ENCODE measurements at regions not wholly inside any gene's neighbourhood (a gene's known extent, or its start where the extent isn't known, plus 50 kb on each side); places are given as distances from the start of the nearest gene placed in this dataset.

DNA sequence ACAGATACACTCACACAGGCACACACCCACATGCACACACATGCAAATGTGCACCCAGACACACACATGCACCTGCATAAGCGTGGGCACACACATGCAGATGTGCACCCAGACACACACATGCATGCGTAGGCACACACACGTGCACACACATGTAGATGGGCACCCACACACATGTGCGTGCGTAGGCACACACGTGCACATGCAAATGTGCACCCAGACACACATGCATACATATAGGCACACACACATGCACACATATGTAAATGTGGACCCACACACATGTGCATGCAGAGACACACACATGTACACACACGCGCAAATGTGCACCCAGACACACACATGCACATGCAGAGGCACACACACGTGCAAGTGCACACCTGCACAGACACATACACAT is 60.3 kb downstream of the MRM1 start:
- no peak for TF ChIP-seq POLR2A (IDR thresholded peaks at IDR 0.05)
- TF ChIP-seq POLR2AphosphoS5 (IDR thresholded peaks at IDR 0.05), result no peak
- TF ChIP-seq, protein P1, sequence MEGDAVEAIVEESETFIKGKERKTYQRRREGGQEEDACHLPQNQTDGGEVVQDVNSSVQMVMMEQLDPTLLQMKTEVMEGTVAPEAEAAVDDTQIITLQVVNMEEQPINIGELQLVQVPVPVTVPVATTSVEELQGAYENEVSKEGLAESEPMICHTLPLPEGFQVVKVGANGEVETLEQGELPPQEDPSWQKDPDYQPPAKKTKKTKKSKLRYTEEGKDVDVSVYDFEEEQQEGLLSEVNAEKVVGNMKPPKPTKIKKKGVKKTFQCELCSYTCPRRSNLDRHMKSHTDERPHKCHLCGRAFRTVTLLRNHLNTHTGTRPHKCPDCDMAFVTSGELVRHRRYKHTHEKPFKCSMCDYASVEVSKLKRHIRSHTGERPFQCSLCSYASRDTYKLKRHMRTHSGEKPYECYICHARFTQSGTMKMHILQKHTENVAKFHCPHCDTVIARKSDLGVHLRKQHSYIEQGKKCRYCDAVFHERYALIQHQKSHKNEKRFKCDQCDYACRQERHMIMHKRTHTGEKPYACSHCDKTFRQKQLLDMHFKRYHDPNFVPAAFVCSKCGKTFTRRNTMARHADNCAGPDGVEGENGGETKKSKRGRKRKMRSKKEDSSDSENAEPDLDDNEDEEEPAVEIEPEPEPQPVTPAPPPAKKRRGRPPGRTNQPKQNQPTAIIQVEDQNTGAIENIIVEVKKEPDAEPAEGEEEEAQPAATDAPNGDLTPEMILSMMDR (IDR thresholded peaks at IDR 0.05), result no peak
